AG04449 (cell line): ENCODE measurements at regions not wholly inside any gene's neighbourhood (a gene's known extent, or its start where the extent isn't known, plus 50 kb on each side); places are given as distances from the start of the nearest gene placed in this dataset.
"Not testable (repeated sequence)": the region's sequence is repeated elsewhere in the genome, so short reads cannot be mapped to it uniquely, and the experiment has no call there.

Source experiments
- CTCF ChIA-PET: fragments of 350-600 bp; formaldehyde crosslinking; extraction: SDS; loops from one replicate; lab custom pipeline; 2021; ENCODE audit warnings: antibody characterized with exemption; lab: Yijun Ruan, JAX
- POLR2A ChIA-PET: fragments of 400-600, 350-600 bp; formaldehyde crosslinking; extraction: SDS; loops from one replicate; lab custom pipeline; 2020; ENCODE audit warnings: antibody characterized with exemption, inconsistent platforms; lab: Yijun Ruan, JAX
- DNase-seq: peaks from one replicate; pipeline ENCODE4 v3.0.0-alpha.2; 2010; ENCODE audit warnings: low read depth, low spot score
- H3K4me3 ChIP-seq: 2 replicates; pipeline ENCODE4 v1.5.1; 2011; ENCODE audit warnings: low read depth, mild to moderate bottlenecking, control low read depth, low read length
- CTCF ChIP-seq: IDR thresholded peaks from one replicate; pipeline ENCODE4 v1.5.1; 2011; ENCODE audit warnings: mild to moderate bottlenecking, moderate library complexity, low read length, control low read depth, inconsistent platforms; ENCODE audit not compliant: insufficient read depth; ENCODE audit errors: missing control alignments

GRCh38 chr4:79607979-79608378 is 200.0 kb upstream of the GK2 start:
- ChIA-PET CTCF (no interaction called here), POLR2A (no interaction called here)
- DNase-seq = no peak
- no peak for TF ChIP-seq CTCF
- H3K4me3 ChIP-seq = no peak overlapping the region

GRCh38 chr4:79604152-79604551 is 196.1 kb upstream of the GK2 start:
- POLR2A ChIA-PET = no interaction called here
- CTCF ChIA-PET = no interaction called here
- H3K4me3 ChIP-seq = no peak overlapping the region
- no peak for DNase-seq
- no peak for TF ChIP-seq CTCF

GRCh38 chr4:79603681-79604080 is 195.7 kb upstream of the GK2 start:
- CTCF ChIA-PET = no interaction called here
- H3K4me3 ChIP-seq = no peak overlapping the region
- DNase-seq = no peak

GRCh38 chr4:79599691-79600090 is 191.7 kb upstream of the GK2 start:
- ChIA-PET POLR2A (no interaction called here), CTCF (no interaction called here)
- no peak for DNase-seq
- no peak for TF ChIP-seq CTCF
- no peak overlapping the region for H3K4me3 ChIP-seq

More at GRCh38 chr4:79603681-79604080, 195.7 kb upstream of the GK2 start:
- no peak for TF ChIP-seq CTCF
- POLR2A ChIA-PET = no interaction called here

- no peak overlapping the region for H3K4me3 ChIP-seq
- no peak for TF ChIP-seq CTCF
- POLR2A ChIA-PET = no interaction called here
- CTCF ChIA-PET = no interaction called here
- DNase-seq = no peak
These were observed 190.8 kb upstream of the GK2 start for GRCh38 chr4:79598801-79599200.

- TF ChIP-seq CTCF = no peak
- DNase-seq = no peak
- ChIA-PET CTCF (no interaction called here), POLR2A (no interaction called here)
- no peak overlapping the region for H3K4me3 ChIP-seq
These were observed 190.2 kb upstream of the GK2 start for GRCh38 chr4:79598214-79598613.

GRCh38 chr4:79597266-79597665 is 189.2 kb upstream of the GK2 start:
- DNase-seq = no peak
- no peak for TF ChIP-seq CTCF
- no peak overlapping the region for H3K4me3 ChIP-seq
- POLR2A ChIA-PET = no interaction called here
- CTCF ChIA-PET = no interaction called here

GRCh38 chr4:79592218-79592617 is 184.2 kb upstream of the GK2 start:
- DNase-seq, H3K4me3 ChIP-seq, POLR2A ChIA-PET, CTCF ChIA-PET: not testable (repeated sequence)
